IMR-90 (cell line): ENCODE measurements at regions not wholly inside any gene's neighbourhood (a gene's known extent, or its start where the extent isn't known, plus 50 kb on each side); places are given as distances from the start of the nearest gene placed in this dataset.

Source experiments
- ATAC-seq: fragments of 200-7000 bp; cut with Tn5 transposase; 2 replicates; pipeline ENCODE4 v1.9.1; 2020; ENCODE audit warnings: low read depth, mild to moderate bottlenecking, moderate library complexity
- BruUV-seq: library from RNA; stranded (reverse); fragments of 400-500 nt; replicated peaks from 2 replicates; lab custom pipeline; 2021; lab: Mats Ljungman, UMichigan
- CTCF ChIA-PET: fragments of 300-600 bp; formaldehyde crosslinking; extraction: SDS; loops from one replicate; lab custom pipeline; 2021; ENCODE audit warnings: antibody characterized with exemption; lab: Yijun Ruan, JAX
- POLR2A ChIA-PET: fragments of 300-600 bp; sonication (Branson Sonifier 250); formaldehyde crosslinking; loops from one replicate; lab custom pipeline; 2022; ENCODE audit warnings: antibody characterized with exemption; ENCODE audit not compliant: unreplicated experiment; lab: Charles Lee
- DNase-seq: peaks from one replicate; pipeline ENCODE4 v3.0.0; 2013
- H2AFZ ChIP-seq: replicated peaks from 2 replicates; pipeline ENCODE3; 2013; ENCODE audit warnings: low read length, mild to moderate bottlenecking; ENCODE audit not compliant: poor library complexity
- H2AK5ac ChIP-seq: 2 replicates; pipeline ENCODE4 v1.6.1; 2013; ENCODE audit warnings: low read depth, low read length, inconsistent platforms
- H2AK9ac ChIP-seq: replicated peaks from 2 replicates; pipeline ENCODE3; 2013; ENCODE audit warnings: mild to moderate bottlenecking, low read depth, low read length, moderate library complexity; ENCODE audit not compliant: poor library complexity
- H2BK120ac ChIP-seq: 2 replicates; pipeline ENCODE4 v1.6.1; 2013; ENCODE audit warnings: low read depth, low read length, inconsistent platforms
- H2BK15ac ChIP-seq: 3 replicates; pipeline ENCODE4 v1.6.1; 2013; ENCODE audit warnings: low read depth, low read length, inconsistent platforms
- H2BK20ac ChIP-seq: 2 replicates; pipeline ENCODE4 v1.6.1; 2013; ENCODE audit warnings: low read depth, mild to moderate bottlenecking, inconsistent platforms, low read length, moderate library complexity
- H2BK5ac ChIP-seq: 2 replicates; pipeline ENCODE4 v1.6.1; 2013; ENCODE audit warnings: mild to moderate bottlenecking, low read depth, low read length, inconsistent platforms; ENCODE audit not compliant: poor library complexity, severe bottlenecking
- H3K14ac ChIP-seq: replicated peaks from 2 replicates; pipeline ENCODE4 v1.6.1; 2013; ENCODE audit warnings: low read depth, low read length, inconsistent platforms
- H3K18ac ChIP-seq: 2 replicates; pipeline ENCODE4 v1.6.1; 2013; ENCODE audit warnings: low read depth, low read length, control low read depth
- H3K23ac ChIP-seq: 2 replicates; pipeline ENCODE4 v1.6.1; 2013; ENCODE audit warnings: low read depth, low read length, inconsistent platforms
- H3K27ac ChIP-seq: 2 replicates; pipeline ENCODE4 v1.5.1; 2013; ENCODE audit warnings: mild to moderate bottlenecking, control low read depth, low read length; ENCODE audit not compliant: insufficient read depth
- H3K27me3 ChIP-seq: 2 replicates; pipeline ENCODE4 v1.6.1; 2013; ENCODE audit warnings: low read length; ENCODE audit not compliant: control insufficient read depth, insufficient read depth
- H3K36me3 ChIP-seq: 2 replicates; pipeline ENCODE4 v1.6.1; 2013; ENCODE audit warnings: low read length, mixed read lengths; ENCODE audit not compliant: control insufficient read depth, insufficient read depth
- H3K4ac ChIP-seq: 2 replicates; pipeline ENCODE4 v1.6.1; 2013; ENCODE audit warnings: low read depth, low read length, inconsistent platforms
- H3K4me1 ChIP-seq: 2 replicates; pipeline ENCODE4 v1.6.1; 2013; ENCODE audit warnings: low read length, mixed read lengths; ENCODE audit not compliant: control insufficient read depth, insufficient read depth
- H3K4me2 ChIP-seq: 2 replicates; pipeline ENCODE4 v1.6.1; 2013; ENCODE audit warnings: low read depth, mild to moderate bottlenecking, control low read depth, low read length, moderate library complexity
- H3K4me3 ChIP-seq: 2 replicates; pipeline ENCODE4 v1.5.1; 2013; ENCODE audit warnings: low read depth, mild to moderate bottlenecking, control low read depth, low read length, moderate library complexity; ENCODE audit not compliant: insufficient read depth
- H3K56ac ChIP-seq: 2 replicates; pipeline ENCODE4 v1.6.1; 2013; ENCODE audit warnings: low read length, inconsistent platforms; ENCODE audit not compliant: insufficient read depth; ENCODE audit errors: extremely low read depth
- H3K79me1 ChIP-seq, 2 experiments: 2 replicates each; pipeline ENCODE4 v1.6.1; 2013; ENCODE audit warnings: low read length in 2 of 2, inconsistent platforms in 1 of 2, low read depth in 1 of 2
- H3K9ac ChIP-seq: 2 replicates; pipeline ENCODE4 v1.6.1; 2013; ENCODE audit warnings: low read depth, low read length, control low read depth
- H3K9me1 ChIP-seq: 2 replicates; pipeline ENCODE4 v1.6.1; 2013; ENCODE audit warnings: low read length, inconsistent platforms; ENCODE audit not compliant: insufficient read depth
- H3K9me3 ChIP-seq: 2 replicates; pipeline ENCODE4 v1.6.1; 2013; ENCODE audit warnings: low read length; ENCODE audit not compliant: control insufficient read depth, insufficient read depth
- H4K20me1 ChIP-seq: 2 replicates; pipeline ENCODE4 v1.6.1; 2013; ENCODE audit warnings: low read length, inconsistent platforms; ENCODE audit not compliant: insufficient read depth
- H4K5ac ChIP-seq: 2 replicates; pipeline ENCODE4 v1.6.1; 2013; ENCODE audit warnings: mild to moderate bottlenecking, low read depth, low read length, control low read depth
- H4K8ac ChIP-seq, 2 experiments: 2 replicates each; pipeline ENCODE4 v1.6.1; 2013; ENCODE audit warnings: low read depth in 2 of 2, low read length in 2 of 2, control low read depth in 1 of 2, inconsistent platforms in 1 of 2
- H4K91ac ChIP-seq: 2 replicates; pipeline ENCODE4 v1.6.1; 2013; ENCODE audit warnings: low read depth, low read length, inconsistent platforms; ENCODE audit not compliant: insufficient read depth
- ELK1 ChIP-seq: fragments of 150-350 bp; IDR thresholded peaks from 2 replicates; pipeline ENCODE4 v1.6.1; 2016; ENCODE audit warnings: low read depth, mild to moderate bottlenecking, low read length, moderate library complexity, borderline replicate concordance
- RAD21 ChIP-seq: IDR thresholded peaks from 2 replicates; pipeline ENCODE4 v1.6.1; 2012; ENCODE audit warnings: low read length, improper control_type of control experiment
- SMC3 ChIP-seq: fragments of 150-350 bp; IDR thresholded peaks from 2 replicates; pipeline ENCODE4 v1.6.1; 2016; ENCODE audit warnings: low read depth, mild to moderate bottlenecking, antibody characterized with exemption, low read length, moderate library complexity
- USF2 ChIP-seq: fragments of 150-350 bp; IDR thresholded peaks from 2 replicates; pipeline ENCODE4 v1.6.1; 2017; ENCODE audit warnings: mild to moderate bottlenecking, antibody characterized with exemption, low read length, low read depth
- WGBS, 2 experiments: methylation state at CpG; one replicate each; pipeline versions ENCODE4 v1.1.5 to v1.1.7; 2013; ENCODE audit warnings: missing lambda C conversion rate in 2 of 2; ENCODE audit not compliant: insufficient read length in 1 of 2; ENCODE audit errors: extremely low coverage in 2 of 2; 5-methylcytosine and 5-hydroxymethylcytosine counted together
- dilution Hi-C: fragments of 300-500 bp; cut with HindIII; formaldehyde crosslinking; loops from one replicate; pipeline ENCODE4 v1.14.3; 2018; ENCODE audit warnings: low sequenced_read_pairs; ENCODE audit not compliant: unreplicated experiment
- in situ Hi-C: fragments of 300-500 bp; cut with MboI; formaldehyde crosslinking; loops from 3 replicates; pipeline ENCODE4 v1.14.3; 2019; ENCODE audit warnings: low sequenced_read_pairs, inconsistent platforms, mixed read lengths
- intact Hi-C: fragments of 100-400 bp; cut with micrococcal nuclease; formaldehyde crosslinking; loops from 2 replicates; pipeline ENCODE4 v1.10.0; 2022

- peak overlapping the region; percentile 97 for H2BK120ac ChIP-seq
- H3K18ac ChIP-seq: peak overlapping the region; percentile 94
- H3K4ac ChIP-seq: peak overlapping the region; percentile 96
- intact Hi-C loops (loop anchor here (5.0 kb wide), 2 partner anchors 112 to 138 kb away; no protein-coding TSS in a partner anchor), dilution Hi-C loops (no loop called here), in situ Hi-C loops (loop anchor here (5.0 to 10.0 kb wide), 3 partner anchors 62 to 321 kb away; no protein-coding TSS in a partner anchor)
- H2BK5ac ChIP-seq: peak overlapping the region; percentile 96
- peak overlapping the region; percentile 97; the same call in 1 of the 2 replicates for H3K56ac ChIP-seq
- H3K27me3 ChIP-seq: no peaks in the 10 kb centered on the region
- H3K9me1 ChIP-seq: peaks cover 46% of the 10 kb centered on the region
- peak overlapping the region; percentile 94 for H4K5ac ChIP-seq
- H4K91ac ChIP-seq: peak overlapping the region; percentile 97
- ATAC-seq (no peak), DNase-seq (no peak)
- H2AK9ac ChIP-seq: peak overlapping the region; percentile 76
- H3K9me3 ChIP-seq: no peaks in the 10 kb centered on the region
- H2BK15ac ChIP-seq: peak overlapping the region; percentile 91; the same call in 2 of the 3 replicates
- H3K4me3 ChIP-seq: no peak overlapping the region
- H2AK5ac ChIP-seq: peak overlapping the region; percentile 99
- peak overlapping the region; percentile 93 for H2BK20ac ChIP-seq
- ChIA-PET POLR2A (interaction anchor here (0.7 to 1.0 kb wide), 2 partner anchors 9 to 115 kb away, joined by 4 read pairs; partner anchors contain the start of gene FOXF1), CTCF (interaction anchor here (0.9 kb wide), 1 partner anchor 143 kb away, joined by 5 read pairs; no protein-coding TSS in a partner anchor)
- WGBS, 2 experiments: no CpG with 5 or more reads among the region's 3 CpGs
- H3K9ac ChIP-seq: 0 out of 2 replicates have a peak overlapping the region, but pooled peaks have one; percentile 2
- TF ChIP-seq RAD21: no peak
- TF ChIP-seq SMC3: no peak
- TF ChIP-seq ELK1: no peak
- TF ChIP-seq USF2: no peak
- peaks cover 40% of the 10 kb centered on the region for H3K4me1 ChIP-seq
- no TSS peak for BruUV-seq
- H3K14ac ChIP-seq: peak overlapping the region; percentile 98; the same call in 1 of the 2 replicates
- H3K23ac ChIP-seq: peak overlapping the region; percentile 96; the same call in 1 of the 2 replicates
- peaks cover 9 to 50% of the 10 kb centered on the region in 2 experiments; a peak in 2 of 4 replicates for H3K79me1 ChIP-seq
- H4K8ac ChIP-seq: peak overlapping the region; percentile 42 to 84
- H3K27ac ChIP-seq: peak overlapping the region; percentile 93
- H3K4me2 ChIP-seq: no peak overlapping the region
- H2AFZ ChIP-seq: no peak overlapping the region
- H4K20me1 ChIP-seq: no peaks in the 10 kb centered on the region
- H3K36me3 ChIP-seq: no peaks in the 10 kb centered on the region
These were observed 114.8 kb upstream of the FOXF1 start for GRCh38 chr16:86395477-86395876.
